Breast epithelium (tissue), 3 donors: ENCODE measurements at regions not wholly inside any gene's neighbourhood (a gene's known extent, or its start where the extent isn't known, plus 50 kb on each side); places are given as distances from the start of the nearest gene placed in this dataset.

Source experiments
- POLR2A ChIP-seq: fragments of 450-650 bp; IDR thresholded peaks from one replicate; pipeline ENCODE4 v1.6.1; 2016; ENCODE audit warnings: antibody characterized with exemption, mild to moderate bottlenecking, moderate library complexity
- TF ChIP-seq, protein P1 (sequence below), 3 donors: fragments of 450-650 bp; IDR thresholded peaks; one replicate each; pipeline ENCODE4 v1.5.1; 2016 to 2017; ENCODE audit warnings: antibody characterized with exemption in 3 of 3, mild to moderate bottlenecking in 3 of 3, moderate library complexity in 3 of 3

DNA sequence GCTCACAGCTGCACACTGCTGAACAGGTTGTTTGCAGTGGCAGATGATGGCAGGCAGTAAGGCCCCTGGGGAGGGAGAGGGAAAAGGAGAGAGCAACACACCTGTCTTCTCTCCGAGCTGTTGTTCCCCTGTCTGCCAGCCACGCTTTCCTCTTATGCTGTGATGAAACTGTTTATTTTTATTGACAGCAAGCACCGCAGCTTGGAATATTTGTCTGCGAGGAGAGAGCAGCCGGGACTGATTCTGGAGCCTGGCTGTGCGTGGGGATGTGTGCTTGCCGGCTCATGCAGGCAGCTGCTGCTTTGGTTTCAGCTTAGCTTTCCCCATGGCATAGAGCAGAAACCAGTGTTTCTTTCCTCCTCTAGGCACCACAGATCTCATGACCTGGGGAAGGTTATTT lies 58.7 kb upstream of the KCNA5 start:
- no peak for TF ChIP-seq POLR2A
- TF ChIP-seq, protein P1, sequence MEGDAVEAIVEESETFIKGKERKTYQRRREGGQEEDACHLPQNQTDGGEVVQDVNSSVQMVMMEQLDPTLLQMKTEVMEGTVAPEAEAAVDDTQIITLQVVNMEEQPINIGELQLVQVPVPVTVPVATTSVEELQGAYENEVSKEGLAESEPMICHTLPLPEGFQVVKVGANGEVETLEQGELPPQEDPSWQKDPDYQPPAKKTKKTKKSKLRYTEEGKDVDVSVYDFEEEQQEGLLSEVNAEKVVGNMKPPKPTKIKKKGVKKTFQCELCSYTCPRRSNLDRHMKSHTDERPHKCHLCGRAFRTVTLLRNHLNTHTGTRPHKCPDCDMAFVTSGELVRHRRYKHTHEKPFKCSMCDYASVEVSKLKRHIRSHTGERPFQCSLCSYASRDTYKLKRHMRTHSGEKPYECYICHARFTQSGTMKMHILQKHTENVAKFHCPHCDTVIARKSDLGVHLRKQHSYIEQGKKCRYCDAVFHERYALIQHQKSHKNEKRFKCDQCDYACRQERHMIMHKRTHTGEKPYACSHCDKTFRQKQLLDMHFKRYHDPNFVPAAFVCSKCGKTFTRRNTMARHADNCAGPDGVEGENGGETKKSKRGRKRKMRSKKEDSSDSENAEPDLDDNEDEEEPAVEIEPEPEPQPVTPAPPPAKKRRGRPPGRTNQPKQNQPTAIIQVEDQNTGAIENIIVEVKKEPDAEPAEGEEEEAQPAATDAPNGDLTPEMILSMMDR (IDR thresholded peaks at IDR 0.05), result no peak
